GM12892 (cell line): ENCODE measurements at regions not wholly inside any gene's neighbourhood (a gene's known extent, or its start where the extent isn't known, plus 50 kb on each side); places are given as distances from the start of the nearest gene placed in this dataset.

Source experiments
- POLR2A ChIP-seq: IDR thresholded peaks from 2 replicates; pipeline ENCODE4 v1.6.1; 2011; ENCODE audit warnings: low read depth, low read length, control low read depth
- POLR2AphosphoS5 ChIP-seq: IDR thresholded peaks from 2 replicates; pipeline ENCODE4 v1.6.1; 2011; ENCODE audit warnings: low read depth, low read length, control low read depth
- TAF1 ChIP-seq: IDR thresholded peaks from 2 replicates; pipeline ENCODE4 v1.6.1; 2011; ENCODE audit warnings: low read depth, mild to moderate bottlenecking, control low read depth, low read length, borderline replicate concordance

GRCh38 chr7:121797657-121798452, 75.1 kb upstream of the PTPRZ1 start:
- TF ChIP-seq POLR2AphosphoS5 = no peak
- no peak for TF ChIP-seq POLR2A
- TF ChIP-seq TAF1 = no peak
